H9 (cell line): ENCODE measurements at regions not wholly inside any gene's neighbourhood (a gene's known extent, or its start where the extent isn't known, plus 50 kb on each side); places are given as distances from the start of the nearest gene placed in this dataset.

Source experiments
- DNase-seq: peaks from one replicate; pipeline ENCODE4 v3.0.0-alpha.2; 2017
- H2AFZ ChIP-seq: one replicate; pipeline ENCODE4 v1.6.1; 2013; ENCODE audit warnings: mild to moderate bottlenecking, low read length, control low read depth, moderate library complexity
- H2AK5ac ChIP-seq: 2 replicates; pipeline ENCODE4 v1.6.1; 2013; ENCODE audit warnings: low read length, control low read depth, mixed read lengths; ENCODE audit not compliant: insufficient read length
- H2BK120ac ChIP-seq: one replicate; pipeline ENCODE4 v1.6.1; 2013; ENCODE audit warnings: low read depth, mild to moderate bottlenecking, low read length, control low read depth, inconsistent platforms; ENCODE audit not compliant: poor library complexity, severe bottlenecking
- H2BK12ac ChIP-seq: 2 replicates; pipeline ENCODE4 v1.6.1; 2013; ENCODE audit warnings: low read length, control low read depth, mixed read lengths, low read depth; ENCODE audit not compliant: insufficient read length
- H2BK15ac ChIP-seq: 2 replicates; pipeline ENCODE4 v1.6.1; 2013; ENCODE audit warnings: low read depth, low read length, control low read depth
- H2BK20ac ChIP-seq: one replicate; pipeline ENCODE4 v1.6.1; 2013; ENCODE audit warnings: low read depth, mild to moderate bottlenecking, low read length, control low read depth, inconsistent platforms; ENCODE audit not compliant: poor library complexity, severe bottlenecking
- H2BK5ac ChIP-seq: 2 replicates; pipeline ENCODE4 v1.6.1; 2013; ENCODE audit warnings: low read length, control low read depth, mixed read lengths; ENCODE audit not compliant: insufficient read length
- H3K14ac ChIP-seq: 2 replicates; pipeline ENCODE4 v1.6.1; 2013; ENCODE audit warnings: low read length, control low read depth; ENCODE audit not compliant: insufficient read depth
- H3K18ac ChIP-seq: 2 replicates; pipeline ENCODE4 v1.6.1; 2013; ENCODE audit warnings: low read depth, mild to moderate bottlenecking, mixed read lengths, low read length, control low read depth; ENCODE audit not compliant: insufficient read length
- H3K23ac ChIP-seq: 2 replicates; pipeline ENCODE4 v1.6.1; 2013; ENCODE audit warnings: low read length, control low read depth, mixed read lengths, low read depth; ENCODE audit not compliant: insufficient read length
- H3K23me2 ChIP-seq: 2 replicates; pipeline ENCODE4 v1.6.1; 2013; ENCODE audit warnings: low read depth, mild to moderate bottlenecking, mixed read lengths, low read length, control low read depth; ENCODE audit not compliant: insufficient read length, poor library complexity, severe bottlenecking
- H3K27ac ChIP-seq: 2 replicates; pipeline ENCODE4 v1.5.1; 2013; ENCODE audit warnings: low read length, control low read depth, mixed read lengths, low read depth; ENCODE audit not compliant: insufficient read length
- H3K27me3 ChIP-seq: 2 replicates; pipeline ENCODE4 v1.6.1; 2013; ENCODE audit warnings: low read length, control low read depth, inconsistent platforms; ENCODE audit not compliant: insufficient read depth
- H3K4ac ChIP-seq: 2 replicates; pipeline ENCODE4 v1.6.1; 2013; ENCODE audit warnings: low read depth, mild to moderate bottlenecking, control low read depth, inconsistent platforms, low read length, moderate library complexity
- H3K4me1 ChIP-seq: 2 replicates; pipeline ENCODE4 v1.6.1; 2013; ENCODE audit warnings: low read length, control low read depth, inconsistent platforms; ENCODE audit not compliant: insufficient read depth
- H3K4me2 ChIP-seq: 2 replicates; pipeline ENCODE4 v1.6.1; 2013; ENCODE audit warnings: low read length, control low read depth, mixed read lengths; ENCODE audit not compliant: insufficient read length, insufficient read depth
- H3K56ac ChIP-seq: 2 replicates; pipeline ENCODE4 v1.6.1; 2013; ENCODE audit warnings: low read depth, mild to moderate bottlenecking, mixed read lengths, low read length, control low read depth; ENCODE audit not compliant: insufficient read length
- H3K79me1 ChIP-seq: 2 replicates; pipeline ENCODE4 v1.6.1; 2013; ENCODE audit warnings: low read depth, mild to moderate bottlenecking, moderate library complexity, low read length, control low read depth, inconsistent platforms; ENCODE audit not compliant: insufficient read depth, poor library complexity, severe bottlenecking
- H3K79me2 ChIP-seq: 2 replicates; pipeline ENCODE4 v1.6.1; 2013; ENCODE audit warnings: low read length, control low read depth, inconsistent platforms; ENCODE audit not compliant: insufficient read depth
- H3K9ac ChIP-seq: 2 replicates; pipeline ENCODE4 v1.6.1; 2013; ENCODE audit warnings: low read length, control low read depth, mixed read lengths; ENCODE audit not compliant: insufficient read length; ENCODE audit errors: extremely low read depth
- H3K9me3 ChIP-seq: one replicate; pipeline ENCODE4 v1.6.1; 2013; ENCODE audit warnings: low read depth, low read length, inconsistent platforms; ENCODE audit not compliant: control insufficient read depth
- H3T11ph ChIP-seq: one replicate; pipeline ENCODE4 v1.6.1; 2013; ENCODE audit warnings: mild to moderate bottlenecking, low read length, control low read depth, inconsistent platforms
- H4K20me1 ChIP-seq: one replicate; pipeline ENCODE4 v1.6.1; 2013; ENCODE audit not compliant: control insufficient read depth, insufficient read length, insufficient read depth
- H4K5ac ChIP-seq: 2 replicates; pipeline ENCODE4 v1.6.1; 2013; ENCODE audit warnings: low read depth, mild to moderate bottlenecking, mixed read lengths, low read length, control low read depth; ENCODE audit not compliant: insufficient read length
- H4K8ac ChIP-seq: replicated peaks from 2 replicates; pipeline ENCODE4 v1.6.1; 2013; ENCODE audit warnings: low read length, control low read depth, mixed read lengths, low read depth; ENCODE audit not compliant: insufficient read length
- H4K91ac ChIP-seq: 2 replicates; pipeline ENCODE4 v1.6.1; 2013; ENCODE audit warnings: low read depth, mild to moderate bottlenecking, moderate library complexity, mixed read lengths, low read length, control low read depth; ENCODE audit not compliant: insufficient read length
- H3K27ac Mint-ChIP-seq, 3 experiments: 2 replicates in 2 of 3; 3 replicates in 1 of 3; pipeline ENCODE4 v1.8.0; 2020 to 2021; ENCODE audit warnings: mixed read lengths in 3 of 3, mild to moderate bottlenecking in 1 of 3, moderate library complexity in 1 of 3
- H3K27me3 Mint-ChIP-seq: 2 replicates; pipeline ENCODE4 v1.8.0; 2021; ENCODE audit warnings: low read depth, mild to moderate bottlenecking, moderate library complexity, mixed read lengths
- H3K36me3 Mint-ChIP-seq, 3 experiments: 2 replicates in 2 of 3; 3 replicates in 1 of 3; pipeline ENCODE4 v1.8.0; 2020 to 2021; ENCODE audit warnings: low read depth in 3 of 3, mixed read lengths in 3 of 3; ENCODE audit not compliant: insufficient read depth in 1 of 3
- H3K4me1 Mint-ChIP-seq, 2 experiments: 2 replicates each; pipeline ENCODE4 v1.8.0; 2020; ENCODE audit warnings: mixed read lengths in 2 of 2
- H3K4me3 Mint-ChIP-seq, 2 experiments: 2 replicates in 1 of 2; 3 replicates in 1 of 2; pipeline ENCODE4 v1.8.0; 2020 to 2021; ENCODE audit warnings: mild to moderate bottlenecking in 2 of 2, mixed read lengths in 2 of 2, moderate library complexity in 1 of 2
- H3K9me3 Mint-ChIP-seq, 2 experiments: 2 replicates in 1 of 2; 3 replicates in 1 of 2; pipeline ENCODE4 v1.8.0; 2020; ENCODE audit warnings: mild to moderate bottlenecking in 2 of 2, mixed read lengths in 2 of 2, moderate library complexity in 1 of 2
- CTCF ChIP-seq: fragments of 200-600 bp; sonication (generic); conservative IDR thresholded peaks from 3 replicates; pipeline ENCODE4 v1.8.0; 2021; ENCODE audit warnings: antibody characterized with exemption, mild to moderate bottlenecking
- WGBS: extraction: QIAGEN DNeasy Blood & Tissue Kit; methylation state at CpG from one replicate; pipeline ENCODE4 v1.1.7; 2013; ENCODE audit warnings: missing lambda C conversion rate, low lambda C conversion rate, mixed read lengths; ENCODE audit not compliant: insufficient read length; ENCODE audit errors: extremely low coverage; 5-methylcytosine and 5-hydroxymethylcytosine counted together

- Histone ChIP-seq H2BK12ac (no peak overlapping the region), H3K4ac (no peak overlapping the region), H4K8ac (no peak overlapping the region), H2BK120ac (no peak overlapping the region), H3T11ph (no peak overlapping the region), H2BK20ac (no peak overlapping the region), H3K14ac (no peak overlapping the region), H3K23ac (no peak overlapping the region), H3K9ac (no peak overlapping the region), H3K18ac (no peak overlapping the region), H2BK15ac (no peak overlapping the region), H2AFZ (no peak overlapping the region), H2BK5ac (no peak overlapping the region), H4K5ac (no peak overlapping the region), H3K79me1 (no peaks in the 10 kb centered on the region), H3K27me3 (peaks cover 52% of the 10 kb centered on the region), H3K9me3 (no peaks in the 10 kb centered on the region), H4K20me1 (no peaks in the 10 kb centered on the region), H2AK5ac (no peak overlapping the region), H3K56ac (no peak overlapping the region), H4K91ac (no peak overlapping the region), H3K23me2 (no peaks in the 10 kb centered on the region), H3K4me1 (no peaks in the 10 kb centered on the region; the same call in 1 of the 2 replicates), H3K4me2 (no peak overlapping the region), H3K27ac (no peak overlapping the region), H3K79me2 (no peaks in the 10 kb centered on the region)
- H3K27ac Mint-ChIP-seq: no peak overlapping the region; a peak in 1 of 7 replicates
- no peak overlapping the region for H3K4me3 Mint-ChIP-seq
- H3K36me3 Mint-ChIP-seq: no peaks in the 10 kb centered on the region; a peak in 1 of 7 replicates
- TF ChIP-seq CTCF: no peak
- DNase-seq: no peak
- no CpG with 5 or more reads among the region's 7 CpGs for WGBS
- H3K27me3 Mint-ChIP-seq: peaks cover 97% of the 10 kb centered on the region
- no peaks in the 10 kb centered on the region; a peak in 1 of 5 replicates for H3K9me3 Mint-ChIP-seq
- H3K4me1 Mint-ChIP-seq: peaks cover 10 to 14% of the 10 kb centered on the region in 2 experiments
Measured at GRCh38 chr22:22032906-22033802, 50.6 kb upstream of the TOP3B start.
